HG03432 (cell line): ENCODE measurements at regions not wholly inside any gene's neighbourhood (a gene's known extent, or its start where the extent isn't known, plus 50 kb on each side); places are given as distances from the start of the nearest gene placed in this dataset.

Source experiments
- ATAC-seq: cut with Tn5 transposase; IDR thresholded peaks from one replicate; pipeline ENCODE4 v1.9.1; 2021; ENCODE audit warnings: mild to moderate bottlenecking, moderate library complexity; ENCODE audit not compliant: unreplicated experiment

DNA sequence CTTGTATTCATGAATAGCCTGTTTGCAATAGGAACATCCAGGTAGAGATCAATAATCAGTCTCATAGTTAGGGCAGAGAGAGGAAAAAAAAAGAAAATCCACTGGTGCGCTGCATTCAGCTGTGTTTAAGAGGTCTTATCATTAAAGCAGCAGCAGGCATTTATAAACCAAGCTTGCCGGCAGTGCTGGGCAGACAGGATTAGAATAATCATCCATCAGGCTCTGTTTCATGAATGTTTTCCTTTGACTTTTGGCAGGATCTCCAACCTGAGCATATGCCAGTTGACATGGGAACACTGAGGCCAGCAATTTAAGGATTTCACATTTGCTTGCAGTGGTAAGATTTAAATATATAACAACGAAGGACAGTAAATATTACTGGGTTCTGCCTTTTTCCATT is 305.2 kb upstream of the SEMA6D start:
- ATAC-seq, result no peak

DNA sequence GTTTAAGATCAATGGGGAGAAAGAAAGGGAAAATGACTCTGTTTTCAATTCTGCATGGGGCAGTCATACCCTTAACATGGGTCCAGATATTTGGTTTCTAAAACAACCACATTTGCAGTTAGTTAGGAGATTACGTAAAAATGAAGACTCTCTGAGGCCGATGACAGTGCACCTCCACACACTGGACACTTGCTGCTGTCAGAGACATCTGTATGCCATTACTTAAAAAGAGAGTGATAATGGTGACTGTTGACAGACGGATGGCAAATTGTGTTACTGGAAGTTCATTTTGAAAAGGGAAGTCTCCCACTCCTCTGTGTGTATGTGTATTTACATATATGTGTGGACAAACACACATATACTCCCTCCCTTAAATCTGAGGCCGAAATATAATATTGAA is 304.5 kb upstream of the SEMA6D start:
- no peak for ATAC-seq

DNA sequence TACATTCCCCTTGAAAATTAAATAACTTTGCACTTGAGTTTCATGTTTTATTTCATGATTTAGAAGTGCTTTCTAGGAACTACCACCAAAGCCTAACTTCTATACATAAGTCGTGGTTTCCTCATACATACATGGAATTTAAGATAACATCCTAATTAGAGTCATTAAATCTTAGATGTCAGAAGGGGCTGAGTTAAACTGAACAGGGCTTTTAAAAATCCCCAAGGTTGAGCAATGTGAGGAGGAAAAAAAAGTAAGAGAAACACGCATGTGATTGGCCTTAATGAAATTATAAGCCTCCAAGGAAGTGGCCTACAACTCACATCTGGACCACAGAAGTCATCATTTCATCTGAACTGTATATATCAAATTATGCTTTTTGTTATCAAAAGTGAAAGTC is 303.1 kb upstream of the SEMA6D start:
- ATAC-seq, result no peak

DNA sequence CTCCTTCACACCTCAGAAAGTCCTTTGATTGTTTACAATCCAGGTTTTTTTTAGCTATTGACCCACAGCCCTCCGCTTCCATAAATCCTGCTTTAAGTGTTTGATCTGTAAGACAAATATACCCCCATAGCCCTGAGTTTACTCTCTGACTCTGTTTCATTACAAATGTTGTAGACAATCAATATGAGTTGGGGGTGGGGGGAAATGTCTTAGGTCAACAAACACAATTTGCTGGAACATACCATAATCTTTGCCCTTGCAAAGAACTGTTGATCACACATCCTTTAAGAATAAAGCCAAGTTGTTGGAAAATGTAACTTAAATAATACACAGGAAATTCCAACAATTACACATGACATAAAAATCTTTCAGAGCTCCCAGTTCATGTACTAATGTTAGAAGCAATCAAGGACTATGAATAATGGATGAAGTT is 301.8 kb upstream of the SEMA6D start:
- ATAC-seq, result no peak

DNA sequence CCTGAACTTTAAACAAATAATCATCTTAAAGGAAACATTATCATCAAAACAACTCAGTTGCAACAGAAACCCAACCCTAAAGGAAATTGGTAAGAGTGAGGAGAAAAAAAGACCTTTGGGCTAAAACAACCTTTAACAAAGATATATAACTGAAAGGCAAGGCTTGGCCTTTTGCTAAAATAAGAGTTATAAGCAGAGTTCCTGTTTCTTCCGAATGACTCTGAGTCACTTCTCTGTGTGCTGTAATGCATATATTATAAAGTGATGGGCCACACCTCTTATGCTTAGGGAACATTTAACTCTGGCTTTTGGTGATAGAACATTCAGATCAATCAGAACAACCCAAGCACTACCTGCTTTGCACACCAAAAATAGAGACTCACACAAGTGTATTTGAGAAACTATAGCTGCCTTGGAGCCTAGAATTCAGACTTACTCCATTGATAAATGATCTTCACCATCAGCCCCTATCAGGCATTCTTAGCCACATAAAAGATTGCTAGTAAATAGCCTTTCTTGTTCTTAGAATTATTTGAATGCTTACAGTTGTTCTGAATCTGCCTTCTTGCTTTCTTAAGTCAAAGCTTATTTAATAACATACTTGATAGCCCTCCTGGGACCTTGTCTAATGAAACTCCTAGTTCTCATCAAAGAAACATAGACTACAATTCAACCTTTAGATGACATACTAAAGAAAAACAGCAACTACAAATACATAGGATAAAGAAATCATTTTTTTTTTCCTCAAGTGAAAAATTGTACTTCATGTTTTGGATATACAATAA is 294.2 kb upstream of the SEMA6D start:
- no peak for ATAC-seq

DNA sequence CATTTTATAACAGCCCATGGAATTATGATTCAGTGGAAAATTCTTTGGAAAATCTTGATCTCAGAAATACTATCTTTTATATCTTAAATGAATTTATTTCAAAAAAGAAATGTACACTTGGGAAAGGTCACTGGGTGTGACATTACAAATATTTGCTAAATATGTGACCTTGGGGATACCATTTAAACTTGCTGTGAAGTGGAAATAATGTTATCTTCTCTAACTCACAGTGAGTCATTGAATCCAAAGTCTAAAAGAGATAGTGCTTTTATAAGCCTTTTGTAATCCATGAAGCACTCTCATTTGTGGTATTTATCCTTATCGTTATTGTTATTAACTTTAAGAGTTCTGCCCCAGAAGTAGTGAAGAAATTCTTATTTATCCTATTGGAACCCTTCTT is 289.8 kb upstream of the SEMA6D start:
- ATAC-seq, result no peak

DNA sequence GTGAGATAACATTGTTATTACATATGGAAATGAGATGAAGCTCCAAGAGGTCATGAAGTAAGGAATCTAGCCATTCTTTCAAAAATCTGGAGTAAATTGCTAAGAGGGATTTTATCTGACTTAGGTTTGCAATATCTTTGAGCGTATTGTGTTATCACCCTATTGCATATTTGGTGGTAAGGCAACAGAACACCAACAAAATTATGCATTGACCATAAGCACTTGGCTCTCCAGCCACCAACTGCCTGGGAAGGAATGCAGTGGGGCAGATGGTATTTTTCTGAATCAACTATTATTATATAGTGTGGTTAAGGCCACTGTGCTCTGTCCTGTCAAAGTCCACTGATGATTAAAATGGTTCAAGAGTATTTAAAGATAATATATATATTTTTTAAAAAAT is 287.9 kb upstream of the SEMA6D start:
- no peak for ATAC-seq

DNA sequence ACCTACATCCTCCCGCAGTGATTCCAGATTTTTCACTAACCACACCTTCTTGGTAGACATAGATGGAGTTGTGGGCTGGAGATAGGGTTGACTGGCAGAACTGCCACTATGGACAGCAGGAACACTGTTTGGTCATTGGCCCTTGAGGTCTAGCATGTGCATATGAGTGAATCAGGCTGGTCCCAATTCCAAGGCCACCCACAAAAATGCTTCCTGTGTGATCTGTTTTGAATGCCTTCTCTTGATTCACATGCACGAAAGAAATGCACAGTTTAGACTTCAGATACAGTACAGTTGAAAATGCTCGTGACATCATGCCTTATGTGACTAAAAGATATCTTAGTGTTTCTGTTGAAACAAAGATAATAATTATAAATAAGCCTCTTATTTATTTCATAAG is 285.8 kb upstream of the SEMA6D start:
- ATAC-seq, result no peak

DNA sequence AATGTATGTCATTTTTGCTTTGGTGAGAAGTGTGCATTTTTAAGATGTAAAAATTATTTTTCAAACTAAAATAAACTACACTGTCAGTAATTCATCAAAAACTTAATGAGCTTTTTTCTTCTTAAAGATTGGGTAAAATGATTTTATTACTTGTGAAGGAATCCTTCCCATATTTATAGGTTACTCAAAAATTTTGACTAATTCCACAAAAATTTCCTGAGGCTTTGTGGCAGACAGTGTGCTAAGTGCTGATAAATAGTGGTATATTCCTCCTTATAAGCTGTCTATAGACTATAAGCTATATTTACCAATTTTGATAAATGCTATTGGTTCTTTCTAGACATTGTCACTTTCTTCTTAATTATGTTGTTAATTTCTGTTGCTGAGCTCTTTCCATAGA is 284.5 kb upstream of the SEMA6D start:
- no peak for ATAC-seq

DNA sequence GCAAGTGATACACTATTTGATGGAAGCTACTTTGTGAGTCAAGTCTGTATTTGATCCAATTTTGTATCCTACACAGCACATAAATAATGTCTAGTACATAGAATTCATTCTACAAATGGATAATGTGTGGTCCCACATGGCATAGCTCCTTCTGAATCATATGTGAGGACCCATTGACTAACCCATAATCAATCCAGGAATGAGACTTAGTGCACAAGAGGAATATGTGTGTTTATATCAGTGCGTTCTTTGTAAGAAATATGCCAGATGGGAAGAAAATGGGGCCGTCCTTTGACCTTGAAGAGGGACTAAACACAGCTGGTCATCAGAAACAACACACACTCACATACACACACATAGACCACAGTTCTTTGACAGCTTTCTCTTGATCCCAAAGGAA is 282.7 kb upstream of the SEMA6D start:
- no peak for ATAC-seq

DNA sequence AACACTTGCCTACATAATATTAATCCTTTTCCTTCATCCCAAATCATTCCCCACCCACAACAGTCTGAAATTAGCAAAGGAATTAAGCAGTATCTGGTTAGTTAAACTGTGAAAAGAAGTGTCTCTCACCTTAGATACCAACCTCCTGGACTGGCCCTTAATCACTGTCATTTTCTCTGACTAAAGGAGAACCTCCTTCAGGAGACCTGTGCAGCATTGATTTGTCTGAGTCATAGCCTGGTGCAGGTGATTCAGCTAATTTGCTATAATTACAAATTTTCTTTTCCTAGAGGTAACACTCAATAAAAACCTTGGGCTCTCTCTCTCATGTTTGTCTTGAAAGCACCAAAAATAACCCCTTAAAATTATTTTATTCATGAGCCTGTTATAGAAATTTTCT is 279.8 kb upstream of the SEMA6D start:
- ATAC-seq, result no peak

DNA sequence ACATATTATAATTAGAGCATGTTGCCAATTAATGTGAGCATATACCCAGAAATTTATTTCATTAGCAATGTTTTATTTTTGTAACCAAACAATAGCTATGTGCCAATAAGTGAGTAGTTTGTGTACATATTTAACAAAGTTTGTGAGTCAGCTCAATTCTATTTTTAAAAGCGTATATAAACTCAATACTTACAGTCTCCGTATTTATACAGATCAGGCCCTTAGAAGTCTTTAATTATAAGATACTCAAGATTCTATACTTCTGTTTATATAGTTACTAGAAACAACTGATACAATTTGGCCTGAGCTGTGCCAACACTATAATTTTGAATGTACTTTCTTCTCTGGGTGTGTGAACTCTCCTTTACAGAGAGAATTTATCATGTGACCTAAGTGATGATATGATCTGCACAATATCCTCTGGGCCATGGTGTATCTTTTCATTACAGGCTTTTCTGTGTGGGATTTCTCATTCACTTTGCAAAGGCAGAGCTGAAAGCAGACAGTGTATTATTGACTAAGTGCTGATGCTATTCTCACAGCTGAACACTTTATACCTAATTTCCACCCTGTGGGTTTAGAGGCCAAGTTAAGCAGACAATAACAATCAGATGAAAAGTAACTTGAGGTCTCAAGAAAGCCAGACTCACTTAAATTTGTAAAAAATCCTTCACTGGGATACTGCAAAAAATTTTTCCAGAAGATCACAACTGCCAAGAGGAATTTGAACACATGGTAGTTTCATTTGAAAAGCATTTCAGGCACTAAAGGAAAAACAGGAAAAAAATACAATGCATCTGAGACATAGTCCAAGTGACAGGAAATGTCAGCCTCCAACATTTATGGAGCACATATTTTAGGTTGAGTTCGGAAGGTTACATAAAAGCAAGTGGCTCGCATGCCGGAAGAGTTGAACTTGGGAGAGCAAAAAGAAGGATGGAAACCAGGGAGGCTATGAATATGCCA is 277.9 kb upstream of the SEMA6D start:
- no peak for ATAC-seq

DNA sequence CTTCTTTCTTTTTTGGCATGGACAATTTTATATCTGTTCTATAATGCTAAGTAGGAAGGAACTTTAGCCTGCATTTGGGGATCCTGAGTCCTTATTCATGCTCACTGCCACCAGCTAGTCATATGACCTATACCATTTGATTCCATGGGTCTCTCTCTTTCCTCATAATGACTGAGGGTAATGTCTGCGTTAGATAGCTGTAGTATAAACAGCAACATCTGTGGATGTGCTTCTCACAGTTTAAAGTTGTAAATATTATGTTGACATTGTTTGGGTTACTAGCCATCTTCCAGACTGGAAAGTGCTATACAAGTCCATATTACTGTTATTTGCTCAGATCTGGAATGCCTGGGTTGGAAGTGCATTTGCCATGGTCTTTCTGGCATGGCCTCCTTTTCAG is 274.9 kb upstream of the SEMA6D start:
- ATAC-seq, result no peak

DNA sequence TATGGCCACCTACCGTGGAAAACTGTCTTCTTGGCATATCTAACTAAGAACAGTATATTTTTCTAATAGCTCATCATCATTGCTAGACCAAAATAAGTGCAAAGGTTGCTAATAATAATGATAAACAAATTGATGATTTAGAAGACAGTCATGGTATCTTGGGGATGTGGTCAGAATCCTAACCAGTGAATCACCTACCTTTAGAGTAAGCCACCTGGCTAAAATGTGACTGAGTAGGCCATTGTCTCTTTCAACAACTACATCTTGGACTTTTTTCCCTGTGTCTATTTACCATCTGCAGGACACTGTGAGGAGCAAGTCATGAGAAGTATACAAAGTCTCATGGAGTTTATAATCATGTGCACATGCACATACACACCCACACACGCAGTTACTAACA is 273.5 kb upstream of the SEMA6D start:
- no peak for ATAC-seq

DNA sequence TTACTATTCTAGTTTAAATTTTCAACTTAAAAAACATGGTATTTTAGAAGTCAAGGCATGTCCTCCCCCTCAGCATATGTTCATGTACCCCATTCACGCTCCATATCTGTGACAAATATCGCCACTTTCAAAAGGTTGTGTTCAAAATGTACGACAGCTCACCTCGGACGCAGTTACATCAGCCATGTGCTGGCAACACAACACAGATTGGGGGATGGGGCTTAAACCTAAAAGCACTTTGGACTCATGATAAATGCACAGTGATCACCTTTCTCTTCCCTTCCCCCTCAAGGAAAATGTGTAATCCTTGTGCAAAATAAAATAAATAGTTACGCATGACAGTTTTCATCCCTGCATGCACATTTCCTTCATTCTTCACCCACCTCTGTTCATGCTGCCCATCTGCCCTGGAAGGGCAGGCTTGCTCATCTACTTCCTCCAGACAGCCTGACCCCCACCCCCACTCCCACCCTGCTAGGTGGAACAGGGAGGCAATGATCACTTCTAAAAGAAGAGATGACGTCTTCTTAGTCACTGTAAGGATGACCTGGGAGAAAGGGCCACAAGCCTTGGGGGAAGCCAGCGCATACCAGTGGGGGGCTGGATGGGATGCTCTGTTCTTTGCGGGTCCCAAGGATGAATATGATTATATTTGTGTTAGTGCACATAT is 271.4 kb upstream of the SEMA6D start:
- no peak for ATAC-seq

DNA sequence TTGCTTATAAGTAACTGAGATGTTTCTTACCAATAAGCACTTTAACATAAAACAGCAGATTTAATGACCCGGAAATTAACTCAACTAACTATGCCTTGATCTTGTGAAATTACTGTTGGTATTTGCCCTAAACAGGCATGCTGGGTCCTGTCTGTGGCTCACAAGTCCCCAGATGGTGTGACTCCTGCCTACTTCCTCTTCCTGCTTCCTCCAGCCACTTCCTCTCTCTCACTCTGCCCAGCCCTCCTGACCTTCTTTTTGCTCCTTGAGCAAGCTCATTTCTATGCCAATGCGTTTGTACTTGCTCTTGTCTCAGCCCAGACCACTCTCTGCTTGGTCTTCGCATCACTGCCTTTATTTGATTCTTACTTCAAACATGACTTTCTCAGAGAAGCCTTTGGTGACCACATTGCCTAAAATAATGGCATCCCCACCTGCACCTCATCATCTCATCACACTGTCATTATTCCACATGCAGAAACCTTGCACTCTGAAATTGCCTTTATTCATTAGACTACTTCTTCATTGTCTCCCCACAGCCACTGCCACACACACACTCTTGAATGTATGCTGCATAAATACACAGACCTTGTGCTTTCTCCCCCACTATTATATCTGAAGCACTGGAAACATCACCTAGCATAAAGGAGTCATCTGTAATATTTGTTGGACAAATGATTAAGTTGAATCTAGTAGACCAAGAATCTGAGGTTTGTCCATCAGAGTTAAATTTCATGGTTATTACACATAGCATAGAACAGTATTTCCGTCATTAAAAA is 256.3 kb upstream of the SEMA6D start:
- no peak for ATAC-seq

DNA sequence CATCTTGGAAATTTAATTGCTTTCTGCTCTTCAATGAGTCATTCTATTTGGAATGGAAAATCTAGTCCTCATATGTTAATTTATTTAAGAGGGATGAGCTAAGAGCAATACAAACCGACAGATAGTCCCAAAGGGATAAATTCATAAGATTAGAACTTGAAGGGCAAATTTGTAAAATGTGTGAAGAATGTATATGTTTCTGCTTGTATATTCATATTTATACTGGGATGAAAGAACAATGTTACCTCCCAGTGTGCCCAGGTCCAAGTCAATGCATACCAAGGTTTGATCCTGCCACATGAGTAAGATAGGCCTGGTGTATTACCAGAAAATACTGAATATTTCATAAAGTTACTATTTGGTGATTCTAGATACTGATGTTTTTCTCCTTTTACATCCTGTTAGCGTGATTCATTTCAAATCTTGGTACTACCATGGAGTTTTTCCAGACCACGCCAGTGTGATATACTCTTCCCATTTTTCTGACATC is 255.6 kb upstream of the SEMA6D start:
- no peak for ATAC-seq

DNA sequence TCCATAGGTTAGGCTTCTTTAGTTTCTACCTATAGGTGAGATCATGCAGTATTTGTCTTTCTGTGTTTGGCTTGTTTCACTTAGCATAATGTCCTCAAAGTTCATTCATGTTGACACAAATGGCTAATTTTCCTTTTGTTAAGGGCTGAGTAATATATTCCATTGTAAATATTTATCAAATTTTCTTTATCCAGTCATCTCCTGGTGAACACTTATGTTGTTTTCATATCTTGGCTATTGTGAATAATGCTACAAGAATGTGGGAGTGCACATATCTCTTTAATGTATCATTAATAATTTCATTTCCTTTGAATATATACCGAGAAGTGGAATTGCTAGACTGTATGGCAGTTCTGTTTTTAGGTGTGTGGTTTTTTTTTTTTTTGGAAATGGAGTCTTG is 250.9 kb upstream of the SEMA6D start:
- no peak for ATAC-seq

DNA sequence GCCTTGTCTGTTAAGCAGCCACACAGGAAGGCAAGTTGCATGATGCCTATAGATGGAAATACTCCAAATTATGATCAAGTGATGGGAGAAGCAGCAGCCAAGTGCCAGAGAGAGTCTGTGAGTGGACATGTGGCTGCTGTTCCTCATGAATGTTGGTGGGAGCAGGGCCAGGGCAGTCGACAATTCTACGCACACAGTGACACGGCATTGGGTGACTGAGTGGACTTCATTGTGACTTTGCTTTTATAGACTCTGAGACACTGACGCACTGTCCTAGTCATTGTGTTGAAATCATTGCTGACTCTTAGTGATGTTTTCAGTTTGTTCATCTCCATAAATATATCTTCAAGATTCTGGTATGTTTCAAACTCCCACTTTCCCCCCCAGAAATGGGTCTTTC is 246.3 kb upstream of the SEMA6D start:
- no peak for ATAC-seq

DNA sequence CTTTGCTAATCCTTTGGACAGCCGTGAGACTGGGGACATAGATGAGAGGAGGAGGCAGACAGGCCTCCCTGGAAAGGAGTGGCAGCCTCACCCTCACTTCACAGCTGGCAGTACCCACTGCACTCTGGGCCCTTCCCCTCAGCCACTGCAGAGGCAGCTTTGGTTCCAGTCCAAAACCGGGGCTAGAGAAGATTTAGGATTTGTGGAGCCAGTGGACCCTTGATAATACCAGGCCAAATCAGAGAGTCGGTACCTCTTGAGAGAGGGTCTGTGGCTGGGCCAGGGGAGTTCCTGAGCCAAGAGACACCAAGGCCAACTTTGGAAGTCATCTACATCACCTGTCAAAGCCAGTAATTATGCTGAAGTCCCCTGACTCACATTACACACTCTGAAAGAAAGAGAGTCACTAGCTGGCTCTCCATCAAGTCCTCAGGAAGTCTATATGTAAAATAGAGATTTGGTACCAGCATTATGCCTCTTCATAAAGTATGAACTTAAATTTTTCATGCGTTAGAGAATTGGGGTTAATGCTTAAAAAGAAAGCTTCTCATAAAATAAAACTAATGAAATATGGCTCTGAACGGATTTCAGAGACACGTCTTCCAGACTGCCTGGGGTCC is 244.1 kb upstream of the SEMA6D start:
- ATAC-seq, result no peak
